GM18907 (cell line): ENCODE measurements at regions not wholly inside any gene's neighbourhood (a gene's known extent, or its start where the extent isn't known, plus 50 kb on each side); places are given as distances from the start of the nearest gene placed in this dataset.

ENCODE experiments used
- ATAC-seq: cut with Tn5 transposase; IDR thresholded peaks from one replicate; pipeline ENCODE4 v1.9.1; 2021; ENCODE audit warnings: mild to moderate bottlenecking, moderate library complexity; ENCODE audit not compliant: unreplicated experiment

DNA sequence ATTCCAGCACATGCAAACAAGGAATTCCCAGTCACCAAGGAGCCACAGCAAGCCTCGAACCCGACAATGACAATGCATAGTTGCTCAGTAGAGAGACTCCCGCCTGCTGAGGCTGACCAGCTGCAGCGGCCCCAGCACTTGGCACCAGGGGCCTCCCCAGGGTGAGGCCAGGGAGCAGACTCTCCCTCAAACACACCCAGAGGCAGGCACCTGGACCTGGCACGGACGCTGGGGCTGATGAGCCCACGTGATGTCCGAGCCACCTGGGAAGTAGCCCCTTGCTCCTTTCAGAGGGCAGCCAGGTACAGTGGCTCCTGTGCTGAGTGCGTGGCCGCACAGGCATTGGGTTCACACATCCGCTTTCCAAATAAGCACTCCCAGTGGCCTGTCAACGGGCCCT, 315.9 kb upstream of the TGFBR2 start:
- ATAC-seq, result no peak

DNA sequence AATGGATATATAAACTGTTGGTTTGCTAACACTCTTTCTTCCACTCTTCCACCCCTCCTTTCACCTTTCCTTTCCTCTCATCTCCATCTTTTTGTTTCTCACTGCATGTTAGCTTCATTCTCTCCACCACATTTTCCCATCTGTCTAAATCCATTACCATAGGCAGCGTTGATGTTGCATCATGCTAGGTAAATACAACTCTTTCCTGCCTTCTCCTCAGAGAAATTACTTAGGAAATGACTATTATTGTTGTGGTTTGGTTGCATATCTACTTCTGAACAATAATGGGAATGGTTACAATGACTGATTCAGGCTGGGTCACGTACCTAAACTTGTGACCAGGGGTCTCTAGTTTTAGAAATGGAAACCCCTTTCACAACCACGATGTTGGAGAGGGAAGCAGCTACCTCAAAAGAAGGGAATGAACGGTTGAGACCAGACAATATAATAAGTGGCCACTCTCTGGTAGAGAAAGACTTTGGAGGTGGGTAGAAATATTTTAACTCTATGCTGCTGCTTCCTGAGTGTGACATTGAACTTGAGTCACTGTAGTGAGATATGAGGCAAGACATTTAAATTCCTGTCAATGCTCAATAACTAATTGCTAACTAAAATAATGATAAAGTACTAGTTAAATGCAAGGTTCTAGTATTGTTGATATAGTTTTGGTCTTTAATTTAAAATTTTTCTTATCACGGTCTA, 314.1 kb upstream of the TGFBR2 start:
- no peak for ATAC-seq

DNA sequence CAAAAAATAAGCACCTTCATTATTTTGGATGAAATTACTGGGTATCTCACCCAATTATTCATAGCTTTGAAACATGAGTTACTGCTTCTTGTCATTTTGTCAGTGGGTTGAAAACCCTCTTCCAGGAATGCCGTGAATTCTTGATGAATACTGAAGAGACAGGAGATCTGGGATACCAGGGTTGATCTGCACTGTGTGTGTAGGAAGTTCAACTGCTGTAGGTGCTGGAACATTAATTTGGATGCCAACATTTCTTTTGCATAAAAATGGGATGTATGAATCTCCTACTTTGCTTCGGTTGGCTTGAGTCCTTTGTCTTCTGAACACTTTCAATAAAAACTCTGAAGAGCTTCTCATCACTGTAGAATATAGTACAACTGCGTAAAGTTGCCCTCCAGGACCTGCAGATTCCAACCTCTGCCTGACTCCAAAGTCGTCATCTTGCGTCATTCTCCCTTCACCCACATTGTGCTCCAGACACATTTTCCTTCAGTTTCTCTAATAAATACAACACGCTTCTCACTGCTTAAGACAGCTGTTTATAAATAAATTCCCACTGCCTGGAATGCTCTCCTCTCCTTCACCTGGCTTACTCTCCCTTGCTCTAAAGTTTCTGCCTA, 312.7 kb upstream of the TGFBR2 start:
- no peak for ATAC-seq

- no peak for ATAC-seq
Measured at GRCh38 chr3:30294241-30294667, 312.1 kb upstream of the TGFBR2 start.

DNA sequence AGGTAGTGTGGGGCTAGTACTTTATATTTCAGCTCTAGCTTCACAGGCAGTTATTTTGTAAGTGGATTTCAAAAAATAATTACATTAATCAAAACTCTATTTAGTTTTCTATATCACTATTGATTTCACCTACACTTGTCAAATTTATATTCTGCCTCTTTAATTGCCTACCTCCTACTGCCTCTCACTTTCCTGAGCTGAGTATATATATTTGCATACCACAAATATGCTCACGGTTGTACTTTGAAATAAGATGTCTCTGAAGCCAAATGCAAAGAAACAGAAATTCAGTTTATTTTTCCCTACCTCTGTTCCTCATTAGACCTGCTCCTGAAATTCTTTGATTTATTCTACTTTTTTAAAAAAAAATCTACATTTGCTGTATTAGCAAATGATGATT, 309.3 kb upstream of the TGFBR2 start:
- no peak for ATAC-seq

- no peak for ATAC-seq
Measured at GRCh38 chr3:30299674-30300385, 306.6 kb upstream of the TGFBR2 start.

DNA sequence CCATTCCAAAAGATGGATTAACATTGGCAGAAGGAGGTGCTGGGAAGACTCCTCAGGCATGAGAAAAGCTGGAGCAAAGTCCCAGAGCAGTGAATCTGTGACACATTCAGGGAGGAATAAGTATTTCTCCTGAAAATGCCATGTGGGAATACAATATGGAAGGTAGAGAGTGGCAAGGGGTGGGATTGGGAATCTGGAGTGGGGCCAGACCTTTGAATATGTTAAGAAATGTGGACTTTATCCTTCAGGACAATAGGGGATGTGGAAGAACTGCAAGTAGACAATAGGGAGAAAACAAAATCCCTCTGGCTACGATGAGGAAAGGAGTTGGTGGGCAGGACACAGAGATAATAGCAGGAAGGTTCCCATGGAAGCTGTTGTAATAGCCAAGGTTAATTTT, 305.6 kb upstream of the TGFBR2 start:
- no peak for ATAC-seq

- ATAC-seq, result no peak
Measured at GRCh38 chr3:30302027-30302426, 304.4 kb upstream of the TGFBR2 start.

- no peak for ATAC-seq
Measured at GRCh38 chr3:30303770-30304169, 302.6 kb upstream of the TGFBR2 start.

- no peak for ATAC-seq
Measured at GRCh38 chr3:30305021-30305420, 301.4 kb upstream of the TGFBR2 start.

- ATAC-seq, result no peak
Measured at GRCh38 chr3:30306896-30307295, 299.5 kb upstream of the TGFBR2 start.

- ATAC-seq, result no peak
Measured at GRCh38 chr3:30307372-30307950, 298.9 kb upstream of the TGFBR2 start.

DNA sequence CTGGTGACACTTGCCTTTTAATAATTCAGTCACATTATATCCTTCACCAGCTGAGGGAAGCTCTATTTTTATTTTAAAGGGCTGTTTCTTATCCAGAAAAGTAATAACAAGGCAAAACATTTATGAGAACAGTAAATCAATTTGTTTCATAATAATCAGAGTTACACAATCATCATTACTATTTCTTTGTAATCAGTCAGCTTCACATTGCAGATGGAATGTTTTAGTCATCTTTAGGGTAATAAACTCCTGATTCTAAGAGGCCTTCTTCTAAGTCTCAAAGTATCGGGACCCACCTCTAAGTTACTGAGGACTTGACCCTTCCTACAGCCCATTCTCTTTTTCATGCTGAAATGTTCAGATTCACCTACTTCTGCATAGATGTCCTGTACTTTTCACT, 298.3 kb upstream of the TGFBR2 start:
- no peak for ATAC-seq

DNA sequence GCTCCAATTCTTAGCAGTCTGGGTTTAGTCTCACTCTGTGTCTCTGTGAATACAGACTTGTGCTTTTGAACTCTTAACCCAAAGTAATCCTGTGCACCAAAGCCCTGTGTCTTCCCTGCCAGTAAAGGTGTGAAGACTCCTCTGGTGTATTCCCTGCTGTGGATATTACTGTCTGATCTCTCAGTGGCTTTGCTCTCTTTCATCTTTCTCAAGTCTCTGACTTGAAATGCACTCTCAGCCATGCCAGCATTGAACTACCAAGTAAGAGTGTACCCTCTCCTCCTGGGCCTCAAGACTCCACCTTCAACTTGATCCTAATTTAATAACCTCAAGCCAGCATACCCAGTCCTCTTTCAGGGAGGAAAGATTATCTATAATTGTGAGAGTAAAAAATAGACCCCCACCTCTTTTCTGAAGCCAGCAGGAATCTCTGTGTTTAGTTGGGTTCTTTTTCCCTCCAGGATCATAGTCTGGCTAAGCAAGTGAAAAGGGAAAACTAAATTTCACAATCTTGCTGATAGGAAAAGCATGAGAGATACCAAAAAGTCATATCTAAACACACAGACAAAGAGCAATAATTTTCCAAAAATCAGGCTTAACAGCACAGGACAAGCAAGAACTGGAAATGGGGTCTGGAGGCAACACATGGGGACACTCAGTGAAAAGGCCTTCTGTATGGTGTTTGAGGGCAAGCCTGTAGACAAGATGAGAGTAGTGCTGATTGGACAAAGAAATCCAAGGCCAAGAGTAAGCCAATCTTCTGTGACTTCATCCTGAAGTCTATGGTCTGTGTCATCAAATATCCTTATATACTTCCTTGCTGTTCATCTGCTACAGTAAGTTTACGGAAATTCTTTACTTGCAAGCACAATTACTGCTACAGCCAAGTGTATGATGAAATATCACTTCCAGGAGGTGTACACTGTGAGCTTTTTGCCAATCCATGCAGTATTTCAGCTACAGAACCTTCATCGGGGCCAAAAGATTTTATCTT, 296.1 kb upstream of the TGFBR2 start:
- no peak for ATAC-seq

GRCh38 chr3:30311781-30312180, 294.6 kb upstream of the TGFBR2 start:
- ATAC-seq, result no peak

- ATAC-seq, result no peak
Measured at GRCh38 chr3:30313840-30314239, 292.6 kb upstream of the TGFBR2 start.

DNA sequence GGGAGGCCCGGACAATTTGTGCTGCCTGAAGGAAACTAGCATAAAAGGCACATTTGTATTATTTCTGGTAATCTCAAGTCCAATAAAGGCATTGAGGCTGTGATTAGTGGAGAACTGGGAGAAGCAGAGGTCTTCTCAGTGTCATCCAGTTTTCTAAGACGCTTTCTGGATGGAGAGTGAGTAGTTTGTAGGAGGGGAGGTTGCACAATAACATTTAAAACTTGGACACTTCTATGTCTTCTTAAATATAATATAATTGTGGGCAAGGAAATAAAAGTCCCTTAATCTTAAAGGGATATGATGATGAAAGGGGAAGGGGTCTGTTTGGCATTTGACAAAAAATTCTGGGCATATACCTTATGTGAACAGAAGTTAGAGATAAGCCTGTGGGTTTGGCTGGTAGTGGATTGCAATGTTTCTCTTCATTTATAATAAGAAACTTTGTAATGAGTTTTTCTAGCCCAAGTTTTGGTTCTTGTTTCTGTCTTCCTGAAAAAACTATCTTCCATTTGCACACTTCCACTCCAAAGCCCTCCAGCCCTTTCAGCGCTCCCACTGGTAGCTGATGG, 291.6 kb upstream of the TGFBR2 start:
- no peak for ATAC-seq

GRCh38 chr3:30315447-30315846, 291.0 kb upstream of the TGFBR2 start:
- ATAC-seq, result no peak

DNA sequence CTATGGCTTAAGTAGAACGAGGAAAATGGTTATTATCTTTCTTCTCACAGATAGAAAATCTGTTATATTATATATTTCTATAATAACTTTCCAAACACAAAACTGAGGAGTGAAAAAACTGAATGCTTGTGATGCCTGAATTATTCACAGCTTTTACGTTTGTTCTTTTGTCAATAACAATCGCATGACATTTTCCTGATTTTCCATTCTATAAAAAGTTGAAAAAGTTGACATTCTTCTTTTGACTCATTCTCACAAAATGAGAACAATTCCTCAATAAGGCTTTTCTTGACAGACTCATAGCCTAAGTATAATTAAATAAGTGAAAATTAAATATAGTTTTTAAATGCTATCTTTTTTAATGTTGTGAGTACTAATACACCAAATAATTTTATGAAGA, 288.8 kb upstream of the TGFBR2 start:
- no peak for ATAC-seq

GRCh38 chr3:30318110-30318509, 288.3 kb upstream of the TGFBR2 start:
- no peak for ATAC-seq
